HCT116 (cell line): ENCODE measurements at regions not wholly inside any gene's neighbourhood (a gene's known extent, or its start where the extent isn't known, plus 50 kb on each side); places are given as distances from the start of the nearest gene placed in this dataset.

ENCODE experiments used
- CEBPB ChIP-seq: IDR thresholded peaks from 2 replicates; pipeline ENCODE4 v1.6.1; 2012; ENCODE audit warnings: low read depth
- EGR1 ChIP-seq: IDR thresholded peaks from 2 replicates; pipeline ENCODE4 v1.6.1; 2012; ENCODE audit warnings: low read depth
- EZH2 ChIP-seq: fragments of 200-600 bp; sonication (generic); IDR thresholded peaks from 2 replicates; pipeline ENCODE4 v1.6.1; 2017; ENCODE audit warnings: antibody characterized with exemption, mixed run types
- EZH2phosphoT487 ChIP-seq: fragments of 200-600 bp; IDR thresholded peaks from 2 replicates; pipeline ENCODE4 v1.6.1; 2018; ENCODE audit warnings: antibody characterized with exemption, borderline replicate concordance
- MAX ChIP-seq: IDR thresholded peaks from 2 replicates; pipeline ENCODE4 v1.6.1; 2012
- POLR2A ChIP-seq: IDR thresholded peaks from 2 replicates; pipeline ENCODE4 v1.7.0; 2011; ENCODE audit warnings: borderline replicate concordance; ENCODE audit not compliant: insufficient read depth, insufficient read length; ENCODE audit errors: extremely low read depth
- POLR2AphosphoS5 ChIP-seq: IDR thresholded peaks from 2 replicates; pipeline ENCODE4 v1.6.1; 2011; ENCODE audit warnings: mild to moderate bottlenecking, low read depth, low read length, moderate library complexity
- RAD21 ChIP-seq: IDR thresholded peaks from 2 replicates; pipeline ENCODE4 v1.6.1; 2012; ENCODE audit warnings: low read depth, mild to moderate bottlenecking
- SIN3A ChIP-seq: IDR thresholded peaks from 2 replicates; pipeline ENCODE4 v1.6.1; 2012; ENCODE audit warnings: low read depth
- YY1 ChIP-seq: IDR thresholded peaks from 2 replicates; pipeline ENCODE4 v1.6.1; 2011; ENCODE audit warnings: low read length, low read depth, moderate library complexity, mild to moderate bottlenecking; ENCODE audit not compliant: insufficient replicate concordance; ENCODE audit errors: extremely low read depth
- ZFX ChIP-seq: fragments of 450-650 bp; IDR thresholded peaks from 2 replicates; pipeline ENCODE4 v1.6.1; 2017
- ZNF274 ChIP-seq: fragments of 200-500 bp; sonication (Bioruptor generic); IDR thresholded peaks from 2 replicates; pipeline ENCODE4 v1.6.1; 2014; ENCODE audit warnings: mild to moderate bottlenecking, low read depth, low read length, inconsistent platforms
- TF ChIP-seq, protein P1 (sequence below), 3 experiments: fragments of 200-600 bp in 1 of 3; sonication (generic) in 1 of 3; IDR thresholded peaks in 2 of 3; conservative IDR thresholded peaks in 1 of 3; 2 replicates each; pipeline ENCODE4 v1.5.1; 2012 to 2017; ENCODE audit warnings: low read depth in 2 of 3, low read length in 2 of 3, antibody characterized with exemption in 1 of 3, borderline replicate concordance in 1 of 3, control low read depth in 1 of 3, mild to moderate bottlenecking in 1 of 3, mixed read lengths in 1 of 3, mixed run types in 1 of 3, moderate library complexity in 1 of 3; ENCODE audit not compliant: insufficient read depth in 1 of 3
- TF ChIP-seq, protein P2 (sequence below): IDR thresholded peaks from 2 replicates; pipeline ENCODE4 v1.6.1; 2011; ENCODE audit warnings: mild to moderate bottlenecking, low read length, moderate library complexity; ENCODE audit not compliant: insufficient replicate concordance; ENCODE audit errors: extremely low read depth

GRCh38 chr12:29023436-29024076, 125.5 kb upstream of the FAR2 start:
- TF ChIP-seq EZH2phosphoT487 = no peak
- no peak for TF ChIP-seq ZFX
- no peak for TF ChIP-seq POLR2A
- no peak for TF ChIP-seq CEBPB
- no peak for TF ChIP-seq RAD21
- TF ChIP-seq, protein P1, sequence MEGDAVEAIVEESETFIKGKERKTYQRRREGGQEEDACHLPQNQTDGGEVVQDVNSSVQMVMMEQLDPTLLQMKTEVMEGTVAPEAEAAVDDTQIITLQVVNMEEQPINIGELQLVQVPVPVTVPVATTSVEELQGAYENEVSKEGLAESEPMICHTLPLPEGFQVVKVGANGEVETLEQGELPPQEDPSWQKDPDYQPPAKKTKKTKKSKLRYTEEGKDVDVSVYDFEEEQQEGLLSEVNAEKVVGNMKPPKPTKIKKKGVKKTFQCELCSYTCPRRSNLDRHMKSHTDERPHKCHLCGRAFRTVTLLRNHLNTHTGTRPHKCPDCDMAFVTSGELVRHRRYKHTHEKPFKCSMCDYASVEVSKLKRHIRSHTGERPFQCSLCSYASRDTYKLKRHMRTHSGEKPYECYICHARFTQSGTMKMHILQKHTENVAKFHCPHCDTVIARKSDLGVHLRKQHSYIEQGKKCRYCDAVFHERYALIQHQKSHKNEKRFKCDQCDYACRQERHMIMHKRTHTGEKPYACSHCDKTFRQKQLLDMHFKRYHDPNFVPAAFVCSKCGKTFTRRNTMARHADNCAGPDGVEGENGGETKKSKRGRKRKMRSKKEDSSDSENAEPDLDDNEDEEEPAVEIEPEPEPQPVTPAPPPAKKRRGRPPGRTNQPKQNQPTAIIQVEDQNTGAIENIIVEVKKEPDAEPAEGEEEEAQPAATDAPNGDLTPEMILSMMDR (IDR thresholded peaks at IDR 0.05 in 2 of 3, conservative IDR thresholded peaks at IDR 0.05 in 1 of 3; ENCODE audit: borderline replicate concordance in 1 of 3, insufficient read depth in 1 of 3, low read depth in 2 of 3, low read length in 2 of 3) = no peak
- TF ChIP-seq EZH2 = no peak
- no peak for TF ChIP-seq MAX
- no peak for TF ChIP-seq SIN3A
- TF ChIP-seq, protein P2, sequence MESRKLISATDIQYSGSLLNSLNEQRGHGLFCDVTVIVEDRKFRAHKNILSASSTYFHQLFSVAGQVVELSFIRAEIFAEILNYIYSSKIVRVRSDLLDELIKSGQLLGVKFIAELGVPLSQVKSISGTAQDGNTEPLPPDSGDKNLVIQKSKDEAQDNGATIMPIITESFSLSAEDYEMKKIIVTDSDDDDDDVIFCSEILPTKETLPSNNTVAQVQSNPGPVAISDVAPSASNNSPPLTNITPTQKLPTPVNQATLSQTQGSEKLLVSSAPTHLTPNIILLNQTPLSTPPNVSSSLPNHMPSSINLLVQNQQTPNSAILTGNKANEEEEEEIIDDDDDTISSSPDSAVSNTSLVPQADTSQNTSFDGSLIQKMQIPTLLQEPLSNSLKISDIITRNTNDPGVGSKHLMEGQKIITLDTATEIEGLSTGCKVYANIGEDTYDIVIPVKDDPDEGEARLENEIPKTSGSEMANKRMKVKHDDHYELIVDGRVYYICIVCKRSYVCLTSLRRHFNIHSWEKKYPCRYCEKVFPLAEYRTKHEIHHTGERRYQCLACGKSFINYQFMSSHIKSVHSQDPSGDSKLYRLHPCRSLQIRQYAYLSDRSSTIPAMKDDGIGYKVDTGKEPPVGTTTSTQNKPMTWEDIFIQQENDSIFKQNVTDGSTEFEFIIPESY = no peak
- TF ChIP-seq POLR2AphosphoS5 = no peak
- no peak for TF ChIP-seq EGR1
- no peak for TF ChIP-seq ZNF274
- no peak for TF ChIP-seq YY1
